Karpas-422 (cell line): ENCODE measurements at regions not wholly inside any gene's neighbourhood (a gene's known extent, or its start where the extent isn't known, plus 50 kb on each side); places are given as distances from the start of the nearest gene placed in this dataset.

Experiments
- DNase-seq: peaks from one replicate; pipeline ENCODE4 v3.0.0-alpha.2; 2015
- H2AFZ ChIP-seq: fragments of 200-600 bp; sonication (generic); 2 replicates; pipeline ENCODE4 v1.6.1; 2014; ENCODE audit warnings: antibody characterized with exemption, low read length, mixed read lengths
- H3K27ac ChIP-seq: fragments of 200-600 bp; sonication (generic); 2 replicates; pipeline ENCODE4 v1.5.1; 2014; ENCODE audit warnings: mild to moderate bottlenecking, low read length, moderate library complexity
- H3K27me3 ChIP-seq: fragments of 200-600 bp; sonication (generic); 2 replicates; pipeline ENCODE4 v1.6.1; 2014; ENCODE audit warnings: low read length, mixed read lengths
- H3K36me3 ChIP-seq: fragments of 200-600 bp; sonication (generic); 2 replicates; pipeline ENCODE4 v1.6.1; 2014; ENCODE audit warnings: low read length, mixed read lengths; ENCODE audit not compliant: insufficient read depth
- H3K4me1 ChIP-seq: fragments of 200-600 bp; sonication (generic); 2 replicates; pipeline ENCODE4 v1.6.1; 2014; ENCODE audit warnings: mild to moderate bottlenecking, low read length, mixed read lengths
- H3K4me2 ChIP-seq: fragments of 200-600 bp; sonication (generic); 2 replicates; pipeline ENCODE4 v1.6.1; 2014; ENCODE audit warnings: low read length, low read depth, mild to moderate bottlenecking; ENCODE audit not compliant: poor library complexity, severe bottlenecking
- H3K4me3 ChIP-seq: fragments of 200-600 bp; sonication (generic); 2 replicates; pipeline ENCODE4 v1.5.1; 2014; ENCODE audit warnings: mild to moderate bottlenecking, antibody characterized with exemption, low read length, mixed read lengths
- H3K79me2 ChIP-seq: fragments of 200-600 bp; sonication (generic); 2 replicates; pipeline ENCODE4 v1.6.1; 2014; ENCODE audit warnings: mild to moderate bottlenecking, low read length, mixed read lengths
- H3K9ac ChIP-seq: fragments of 200-600 bp; sonication (generic); 2 replicates; pipeline ENCODE4 v1.6.0; 2014; ENCODE audit warnings: low read length
- H3K9me2 ChIP-seq: fragments of 200-600 bp; sonication (generic), shearing (Covaris generic); replicated peaks from 2 replicates; pipeline ENCODE4 v1.6.0; 2014; ENCODE audit warnings: mild to moderate bottlenecking, low read length, moderate library complexity; ENCODE audit not compliant: insufficient read depth
- H3K9me3 ChIP-seq: fragments of 300-700, 200-600 bp; sonication (generic); 2 replicates; pipeline ENCODE4 v1.6.1; 2014; ENCODE audit warnings: low read length, mixed read lengths
- H4K20me1 ChIP-seq: fragments of 200-600 bp; sonication (generic); 2 replicates; pipeline ENCODE4 v1.6.1; 2014; ENCODE audit warnings: mild to moderate bottlenecking, antibody characterized with exemption, low read length, low read depth; ENCODE audit not compliant: insufficient read depth

DNA sequence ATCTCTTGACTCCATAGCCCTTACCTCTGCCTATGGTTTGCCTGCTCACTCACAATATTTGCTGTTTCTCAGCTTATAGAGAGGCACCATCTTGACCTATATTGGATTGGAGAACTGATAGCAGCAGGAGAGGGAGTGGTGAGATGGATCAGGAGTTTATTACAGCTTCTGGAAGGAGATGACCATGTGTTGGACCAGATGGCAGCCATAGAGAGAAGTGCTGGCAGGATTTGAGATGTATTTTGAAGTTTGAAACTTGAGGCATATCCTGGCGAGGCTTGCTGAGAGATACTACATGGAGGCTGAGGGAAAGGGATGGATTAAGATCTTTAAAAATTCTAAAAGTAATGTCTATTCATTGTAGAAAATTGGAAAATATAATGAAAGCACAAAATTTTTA, 198.0 kb upstream of the ZFP64 start:
- no peak overlapping the region for H3K9ac ChIP-seq
- H3K79me2 ChIP-seq: no peaks in the 10 kb centered on the region
- no peak overlapping the region for H2AFZ ChIP-seq

DNA sequence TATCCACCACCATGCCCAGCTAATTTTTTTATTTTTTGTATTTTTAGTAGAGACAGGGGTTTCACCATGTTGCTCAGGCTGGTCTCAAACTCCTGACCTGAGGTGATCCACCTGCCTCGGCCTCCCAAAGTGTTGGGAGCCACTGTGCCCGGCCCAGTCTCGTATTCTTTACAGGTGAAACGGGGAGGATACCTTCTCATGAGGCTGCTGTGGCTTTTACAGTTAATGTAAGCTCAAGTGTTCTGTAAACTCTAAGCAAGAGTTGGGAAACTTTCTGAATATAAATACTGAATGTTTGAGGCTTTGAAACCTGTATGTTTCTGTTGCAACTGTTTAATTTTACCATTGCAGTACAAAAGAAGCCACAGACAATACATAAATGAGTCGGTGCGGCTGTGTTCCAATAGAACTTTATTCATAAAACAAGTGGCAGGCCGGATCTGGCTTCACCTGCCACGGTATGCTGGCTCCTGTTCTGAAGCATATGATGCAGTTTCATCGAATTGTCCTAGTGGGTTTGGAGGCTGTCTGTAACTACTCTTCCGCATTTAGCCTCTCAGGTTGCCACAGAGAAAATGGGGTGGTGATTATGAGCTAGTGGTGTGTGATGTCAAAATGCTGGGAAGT, 192.5 kb upstream of the ZFP64 start:
- H3K4me2 ChIP-seq: no peak overlapping the region
- H3K9me3 ChIP-seq: no peaks in the 10 kb centered on the region
- no peaks in the 10 kb centered on the region for H3K9me2 ChIP-seq
- no peak overlapping the region for H3K9ac ChIP-seq
- H3K27me3 ChIP-seq: no peaks in the 10 kb centered on the region
- DNase-seq: no peak
- no peaks in the 10 kb centered on the region for H3K4me1 ChIP-seq
- no peaks in the 10 kb centered on the region for H3K36me3 ChIP-seq
- no peak overlapping the region for H2AFZ ChIP-seq
- H3K79me2 ChIP-seq: no peaks in the 10 kb centered on the region
- H3K27ac ChIP-seq: no peak overlapping the region
- no peaks in the 10 kb centered on the region for H4K20me1 ChIP-seq
- no peak overlapping the region for H3K4me3 ChIP-seq

More for the DNA sequence above, 198.0 kb upstream of the ZFP64 start:
- H3K4me1 ChIP-seq: no peaks in the 10 kb centered on the region
- no peaks in the 10 kb centered on the region for H3K9me2 ChIP-seq
- no peak overlapping the region for H3K4me3 ChIP-seq
- no peak for DNase-seq
- no peaks in the 10 kb centered on the region for H4K20me1 ChIP-seq
- H3K27ac ChIP-seq: no peak overlapping the region
- H3K27me3 ChIP-seq: no peaks in the 10 kb centered on the region
- no peaks in the 10 kb centered on the region for H3K36me3 ChIP-seq
- H3K9me3 ChIP-seq: no peaks in the 10 kb centered on the region
- H3K4me2 ChIP-seq: no peak overlapping the region

DNA sequence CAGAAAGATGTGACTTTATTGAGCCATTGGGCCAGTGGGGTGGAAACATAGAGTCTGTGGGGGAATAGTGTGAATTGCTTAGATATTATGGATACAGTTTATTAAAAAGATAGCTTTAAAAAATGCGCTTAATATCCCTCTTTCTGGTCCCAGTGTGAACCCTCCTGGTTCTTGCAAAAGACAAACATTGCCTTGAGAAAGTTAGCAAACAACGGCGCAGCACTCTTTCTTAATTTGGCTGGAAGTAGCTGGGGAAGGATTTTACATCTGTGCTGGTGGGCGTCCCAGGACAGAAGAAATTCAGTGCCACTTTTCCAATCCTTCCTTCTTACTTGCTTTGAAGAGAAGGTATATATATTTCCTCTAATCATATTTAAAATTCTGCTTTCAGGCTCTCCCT, 191.4 kb upstream of the ZFP64 start:
- Histone ChIP-seq H3K4me3 (no peak overlapping the region), H2AFZ (no peak overlapping the region), H3K36me3 (no peaks in the 10 kb centered on the region), H3K4me2 (no peak overlapping the region), H3K9me2 (no peaks in the 10 kb centered on the region), H3K27ac (no peak overlapping the region), H3K27me3 (no peaks in the 10 kb centered on the region), H3K9ac (no peak overlapping the region), H3K79me2 (no peaks in the 10 kb centered on the region), H3K9me3 (no peaks in the 10 kb centered on the region), H3K4me1 (no peaks in the 10 kb centered on the region), H4K20me1 (no peaks in the 10 kb centered on the region)
- no peak for DNase-seq

DNA sequence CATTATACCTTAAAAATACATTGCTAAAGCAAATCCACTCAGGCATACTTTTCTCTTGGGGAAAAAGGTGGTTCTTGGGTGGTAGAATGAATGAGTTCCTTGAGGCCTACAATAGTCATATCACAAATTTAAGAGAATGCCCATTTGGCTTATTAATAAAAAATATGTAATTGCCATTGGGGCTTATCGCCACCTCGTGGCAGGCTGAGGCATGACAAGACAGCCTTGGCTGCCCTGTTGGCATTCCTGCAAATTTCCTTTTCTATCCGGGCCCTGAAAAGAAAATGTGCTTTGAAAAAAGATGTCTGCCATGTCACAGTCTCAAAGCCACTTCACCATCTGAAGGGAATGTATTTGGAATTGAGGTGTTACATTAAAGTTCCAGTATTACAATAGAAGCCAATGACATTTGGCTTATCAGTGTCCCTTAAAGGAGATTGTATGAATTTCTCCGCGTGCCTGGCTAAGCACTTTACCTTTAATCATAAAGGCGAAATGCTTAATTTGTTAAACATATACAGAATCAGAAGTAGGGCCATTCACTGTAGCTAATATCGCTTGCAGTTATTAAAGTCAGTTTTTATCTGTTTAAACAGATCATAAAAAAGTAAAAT, 188.3 kb upstream of the ZFP64 start:
- H3K36me3 ChIP-seq: no peaks in the 10 kb centered on the region
- H2AFZ ChIP-seq: no peak overlapping the region
- H3K4me1 ChIP-seq: no peaks in the 10 kb centered on the region
- H3K9me2 ChIP-seq: no peaks in the 10 kb centered on the region; the same call in 1 of the 2 replicates
- no peak overlapping the region for H3K4me2 ChIP-seq
- no peaks in the 10 kb centered on the region for H4K20me1 ChIP-seq
- H3K9ac ChIP-seq: no peak overlapping the region
- H3K27ac ChIP-seq: no peak overlapping the region
- H3K27me3 ChIP-seq: no peaks in the 10 kb centered on the region
- H3K9me3 ChIP-seq: no peaks in the 10 kb centered on the region
- H3K4me3 ChIP-seq: no peak overlapping the region
- no peaks in the 10 kb centered on the region for H3K79me2 ChIP-seq
- DNase-seq: peak; percentile 62

DNA sequence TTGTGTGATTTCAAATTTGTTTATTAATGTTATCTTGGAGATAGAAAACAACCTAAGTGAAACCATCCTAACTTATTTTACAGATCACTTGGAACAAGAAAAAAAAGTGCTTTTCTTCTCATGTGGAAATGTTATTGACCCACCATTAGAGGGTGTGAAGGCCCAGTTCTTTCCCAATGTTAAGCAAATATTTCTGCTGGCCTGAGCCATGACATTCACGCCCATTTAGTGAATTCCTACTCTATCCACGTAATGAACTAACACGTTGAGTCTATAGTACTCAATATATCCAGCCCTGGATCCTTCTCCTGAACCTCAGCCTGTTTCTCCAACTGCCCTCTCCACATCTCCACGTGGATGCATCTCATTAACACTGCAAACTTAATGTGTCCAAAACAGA, 180.6 kb upstream of the ZFP64 start:
- Histone ChIP-seq H3K9me3 (no peaks in the 10 kb centered on the region), H3K4me2 (no peak overlapping the region), H2AFZ (no peak overlapping the region), H3K9ac (no peak overlapping the region), H3K4me3 (no peak overlapping the region), H4K20me1 (no peaks in the 10 kb centered on the region), H3K27me3 (no peaks in the 10 kb centered on the region), H3K9me2 (no peaks in the 10 kb centered on the region), H3K4me1 (no peaks in the 10 kb centered on the region), H3K36me3 (no peaks in the 10 kb centered on the region), H3K79me2 (no peaks in the 10 kb centered on the region), H3K27ac (no peak overlapping the region)
- DNase-seq: no peak

DNA sequence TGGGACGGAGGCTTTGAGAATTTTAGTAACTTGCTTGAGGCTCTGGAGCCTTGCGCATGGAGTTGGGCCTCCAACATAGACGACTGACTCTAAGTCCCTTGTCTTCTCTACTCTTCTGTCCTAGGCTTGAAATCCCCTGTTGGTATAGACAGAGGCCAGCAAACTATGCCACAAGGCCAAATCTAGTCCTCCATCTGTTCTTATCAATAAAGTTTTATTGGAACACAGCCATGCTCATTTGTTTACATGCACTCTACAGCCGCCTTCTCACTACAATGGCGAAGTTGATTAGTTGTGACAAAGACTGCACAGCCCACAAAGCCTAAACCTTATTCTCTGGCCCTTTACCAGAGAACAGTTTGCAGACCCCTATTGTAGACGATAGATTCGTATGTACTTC, 174.1 kb upstream of the ZFP64 start:
- H3K4me3 ChIP-seq: no peak overlapping the region
- DNase-seq: no peak
- H3K79me2 ChIP-seq: no peaks in the 10 kb centered on the region
- no peaks in the 10 kb centered on the region for H3K9me3 ChIP-seq
- no peaks in the 10 kb centered on the region for H3K36me3 ChIP-seq
- H3K9me2 ChIP-seq: no peaks in the 10 kb centered on the region
- no peaks in the 10 kb centered on the region for H4K20me1 ChIP-seq
- H3K27ac ChIP-seq: no peak overlapping the region
- H3K9ac ChIP-seq: no peak overlapping the region
- no peak overlapping the region for H2AFZ ChIP-seq
- no peak overlapping the region for H3K4me2 ChIP-seq
- H3K4me1 ChIP-seq: no peaks in the 10 kb centered on the region
- H3K27me3 ChIP-seq: no peaks in the 10 kb centered on the region

DNA sequence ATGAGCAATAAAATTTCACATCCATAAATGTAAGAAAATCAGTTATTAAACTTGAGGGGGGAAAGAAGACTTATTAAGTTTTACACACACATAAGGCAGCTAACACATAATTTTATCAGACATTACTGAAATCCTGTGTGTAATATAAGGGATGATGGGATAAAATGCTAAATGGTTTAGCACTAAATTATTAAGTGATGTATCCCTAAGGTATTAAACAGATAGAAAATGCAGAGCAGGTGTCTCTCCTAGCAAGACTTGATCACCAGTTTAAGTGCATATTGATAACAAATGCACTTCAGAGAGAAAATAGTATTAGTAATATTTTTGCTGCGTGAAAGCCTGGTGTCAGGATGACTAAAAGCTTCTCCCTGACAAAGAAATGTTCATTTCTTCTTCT, 172.8 kb upstream of the ZFP64 start:
- DNase-seq: no peak
- no peaks in the 10 kb centered on the region for H3K79me2 ChIP-seq
- no peaks in the 10 kb centered on the region for H3K9me3 ChIP-seq
- no peaks in the 10 kb centered on the region for H3K36me3 ChIP-seq
- H3K4me2 ChIP-seq: no peak overlapping the region
- no peaks in the 10 kb centered on the region for H3K9me2 ChIP-seq
- no peak overlapping the region for H3K4me3 ChIP-seq
- no peaks in the 10 kb centered on the region for H4K20me1 ChIP-seq
- no peak overlapping the region for H3K27ac ChIP-seq
- no peak overlapping the region for H2AFZ ChIP-seq
- H3K27me3 ChIP-seq: no peaks in the 10 kb centered on the region
- no peaks in the 10 kb centered on the region for H3K4me1 ChIP-seq
- no peak overlapping the region for H3K9ac ChIP-seq

DNA sequence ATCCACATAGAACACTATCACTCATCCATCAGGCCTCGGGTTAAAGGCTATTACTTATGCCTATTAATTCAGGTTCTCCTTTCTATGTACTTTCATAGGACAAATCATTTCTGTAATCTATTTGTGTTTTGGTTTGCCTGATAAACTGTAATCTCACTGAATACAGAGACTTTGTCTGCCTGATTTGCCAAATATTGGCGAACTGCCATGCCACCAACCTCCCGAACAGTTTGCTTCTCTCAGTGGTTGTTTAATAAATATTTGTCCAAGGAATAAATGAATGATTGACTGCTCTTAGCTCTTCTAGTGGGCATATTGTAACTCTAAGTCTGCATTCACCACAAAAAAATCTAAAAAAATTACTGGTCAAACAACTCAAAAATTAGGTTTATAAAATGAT, 170.1 kb upstream of the ZFP64 start:
- H3K36me3 ChIP-seq: no peaks in the 10 kb centered on the region
- no peak for DNase-seq
- no peaks in the 10 kb centered on the region for H3K9me3 ChIP-seq
- H2AFZ ChIP-seq: no peak overlapping the region
- H4K20me1 ChIP-seq: no peaks in the 10 kb centered on the region
- no peaks in the 10 kb centered on the region for H3K27me3 ChIP-seq
- H3K27ac ChIP-seq: no peak overlapping the region
- no peak overlapping the region for H3K4me2 ChIP-seq
- no peaks in the 10 kb centered on the region for H3K79me2 ChIP-seq
- no peak overlapping the region for H3K9ac ChIP-seq
- H3K9me2 ChIP-seq: no peaks in the 10 kb centered on the region
- H3K4me1 ChIP-seq: no peaks in the 10 kb centered on the region
- no peak overlapping the region for H3K4me3 ChIP-seq
